ENCODE measurements at regions not wholly inside any gene's neighbourhood (a gene's known extent, or its start where the extent isn't known, plus 50 kb on each side); places are given as distances from the start of the nearest gene placed in this dataset.

GRCh38 chr10:28948046-28948445, 270.7 kb downstream of the BAMBI start:
- no peak for TF ChIP-seq CTCF (IDR thresholded peaks at IDR 0.05)
- no peak for TF ChIP-seq POLR2AphosphoS5 (IDR thresholded peaks at IDR 0.05; ENCODE audit: low read depth, low read length)
- no peak for TF ChIP-seq REST (IDR thresholded peaks at IDR 0.05; ENCODE audit: insufficient read depth in 1 of 2, low read depth in 2 of 2, low read length in 1 of 2)

All from Panc1 (cell line).